Breast epithelium (tissue), 3 donors: ENCODE measurements at regions not wholly inside any gene's neighbourhood (a gene's known extent, or its start where the extent isn't known, plus 50 kb on each side); places are given as distances from the start of the nearest gene placed in this dataset.

Experiments
- CTCF ChIP-seq, 3 donors: fragments of 450-650 bp; IDR thresholded peaks; one replicate each; pipeline ENCODE4 v1.5.1; 2016 to 2017; ENCODE audit warnings: antibody characterized with exemption in 3 of 3, mild to moderate bottlenecking in 3 of 3, moderate library complexity in 3 of 3
- POLR2A ChIP-seq: fragments of 450-650 bp; IDR thresholded peaks from one replicate; pipeline ENCODE4 v1.6.1; 2016; ENCODE audit warnings: antibody characterized with exemption, mild to moderate bottlenecking, moderate library complexity
- POLR2AphosphoS5 ChIP-seq, 3 donors: sonication (generic); formaldehyde crosslinking; IDR thresholded peaks; one replicate each; pipeline ENCODE4 v1.6.1; 2017; ENCODE audit warnings: antibody characterized with exemption in 3 of 3

- TF ChIP-seq CTCF (IDR thresholded peaks at IDR 0.05), result no peak
- TF ChIP-seq POLR2AphosphoS5 (IDR thresholded peaks at IDR 0.05), result no peak
- no peak for TF ChIP-seq POLR2A
Measured at GRCh38 chr6:141460743-141461484, 671.8 kb upstream of the GJE1 start.
